T-helper 17 cell (primary cell): ENCODE measurements at regions not wholly inside any gene's neighbourhood (a gene's known extent, or its start where the extent isn't known, plus 50 kb on each side); places are given as distances from the start of the nearest gene placed in this dataset.

Experiments
- ATAC-seq: fragments of 150-1000 bp; cut with Tn5 transposase; 2 replicates; pipeline ENCODE4 v1.10.0; 2021; ENCODE audit warnings: mild to moderate bottlenecking, moderate library complexity
- DNase-seq, 3 donors: peaks; one replicate each; pipeline versions ENCODE4 v3.0.0 to v3.0.0-alpha.2; 2020 to 2021
- H3K9me3 ChIP-seq: one replicate; pipeline ENCODE4 v1.7.0; 2013; ENCODE audit warnings: low read length, mild to moderate bottlenecking; ENCODE audit not compliant: control insufficient read depth, poor library complexity, severe bottlenecking
- H3K27ac Mint-ChIP-seq: one replicate; pipeline ENCODE4 v1.8.0; 2022; ENCODE audit warnings: mild to moderate bottlenecking, moderate library complexity, mixed read lengths
- H3K27me3 Mint-ChIP-seq: one replicate; pipeline ENCODE4 v1.8.0; 2022; ENCODE audit warnings: mixed read lengths
- H3K36me3 Mint-ChIP-seq: one replicate; pipeline ENCODE4 v1.8.0; 2022; ENCODE audit warnings: low read depth, mixed read lengths
- H3K4me1 Mint-ChIP-seq: one replicate; pipeline ENCODE4 v1.8.0; 2022; ENCODE audit warnings: mild to moderate bottlenecking, mixed read lengths
- H3K4me3 Mint-ChIP-seq: one replicate; pipeline ENCODE4 v1.8.0; 2022; ENCODE audit warnings: mild to moderate bottlenecking, moderate library complexity, mixed read lengths

DNA sequence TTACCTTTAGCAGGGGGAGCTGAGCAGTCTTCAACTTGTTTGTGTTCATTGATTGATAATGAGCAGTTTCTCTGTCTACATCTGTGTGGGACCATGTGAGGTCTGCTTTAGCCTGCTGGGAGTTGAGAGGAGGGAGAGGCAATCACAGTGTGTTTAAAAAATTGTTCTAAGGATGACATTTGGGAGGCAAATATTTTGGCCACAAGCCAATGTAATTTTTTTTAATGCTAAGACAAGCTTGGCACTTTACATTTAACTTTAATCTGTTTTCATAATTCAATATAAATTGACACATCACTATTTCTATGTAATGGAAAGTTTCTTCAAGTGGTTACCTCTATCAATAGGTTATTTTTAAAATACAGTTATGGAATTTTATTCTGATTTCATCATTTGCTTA lies 55.9 kb upstream of the SEMA3A start:
- H3K27me3 Mint-ChIP-seq, result no peaks in the 10 kb centered on the region
- no peaks in the 10 kb centered on the region for H3K4me1 Mint-ChIP-seq
- H3K9me3 ChIP-seq, result no peaks in the 10 kb centered on the region
- DNase-seq (no peak), ATAC-seq (no peak)
- H3K36me3 Mint-ChIP-seq, result no peaks in the 10 kb centered on the region
- H3K27ac Mint-ChIP-seq, result no peak overlapping the region
- no peak overlapping the region for H3K4me3 Mint-ChIP-seq

DNA sequence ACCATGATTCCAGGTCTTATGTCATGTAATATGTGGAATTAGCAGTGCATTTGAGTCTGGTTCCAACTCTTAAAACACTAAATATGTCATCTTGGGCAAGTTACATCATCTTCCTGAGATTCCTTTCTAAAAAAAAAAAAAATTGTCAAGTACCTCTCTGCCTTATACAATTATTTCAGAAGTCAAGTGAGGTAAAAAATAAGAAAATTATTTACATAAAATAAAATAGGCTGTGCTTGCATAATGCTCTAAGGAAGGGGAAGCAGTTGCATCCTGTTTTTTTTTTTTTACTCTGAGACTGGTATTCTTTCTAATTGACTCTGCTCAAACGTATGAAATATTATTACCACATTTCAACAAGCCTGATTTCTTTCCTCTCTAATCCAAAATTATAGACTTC lies 55.1 kb upstream of the SEMA3A start:
- no peak overlapping the region for H3K4me3 Mint-ChIP-seq
- no peak for ATAC-seq
- H3K36me3 Mint-ChIP-seq, result no peaks in the 10 kb centered on the region
- H3K27me3 Mint-ChIP-seq, result no peaks in the 10 kb centered on the region
- H3K4me1 Mint-ChIP-seq, result no peaks in the 10 kb centered on the region
- H3K9me3 ChIP-seq, result no peaks in the 10 kb centered on the region
- no peak for DNase-seq
- no peak overlapping the region for H3K27ac Mint-ChIP-seq

DNA sequence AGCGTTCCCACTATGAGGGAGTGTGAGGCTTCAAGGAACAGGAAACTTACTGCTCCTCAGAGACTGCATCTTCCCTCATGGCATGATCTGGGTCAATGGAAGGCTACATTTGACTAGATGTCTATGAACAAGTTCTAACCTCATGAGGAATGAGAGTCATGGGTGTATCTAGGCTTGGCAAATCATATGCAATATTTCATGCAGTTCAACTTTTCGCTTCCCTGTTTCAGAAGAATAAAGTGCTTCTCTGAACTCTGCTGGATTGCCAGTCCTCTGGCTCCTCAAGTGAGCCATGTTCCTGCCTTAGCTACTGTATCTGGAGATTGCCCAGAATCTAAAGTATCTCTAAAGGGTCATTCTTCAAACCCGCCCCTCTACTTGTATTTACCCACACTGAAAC lies 54.3 kb upstream of the SEMA3A start:
- ATAC-seq, result no peak
- Mint-ChIP-seq H3K27ac (no peak overlapping the region), H3K27me3 (no peaks in the 10 kb centered on the region)

DNA sequence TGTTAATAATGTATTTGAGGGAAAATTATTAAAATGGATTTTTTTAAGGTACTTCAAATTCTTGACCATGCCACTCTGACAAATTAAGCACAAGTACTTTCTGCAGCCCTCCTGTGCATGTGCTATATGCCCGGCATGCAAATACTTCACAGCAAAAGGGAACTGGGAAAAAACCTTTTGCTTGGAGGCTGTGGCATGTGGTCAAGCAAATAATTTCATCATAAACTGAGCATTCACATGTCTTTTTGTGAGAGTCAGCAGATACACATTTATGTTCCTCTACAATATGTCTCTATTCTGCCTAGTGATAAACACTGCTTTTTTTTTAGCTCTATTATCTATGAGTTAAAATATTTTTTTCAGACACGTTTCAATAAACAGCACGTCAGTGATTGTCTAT lies 53.7 kb upstream of the SEMA3A start:
- H3K4me3 Mint-ChIP-seq, result no peak overlapping the region
- ATAC-seq (no peak), DNase-seq (no peak)
- H3K27ac Mint-ChIP-seq, result no peak overlapping the region
- no peaks in the 10 kb centered on the region for H3K9me3 ChIP-seq
- H3K27me3 Mint-ChIP-seq, result no peaks in the 10 kb centered on the region
- H3K36me3 Mint-ChIP-seq, result no peaks in the 10 kb centered on the region
- H3K4me1 Mint-ChIP-seq, result no peaks in the 10 kb centered on the region

More for the DNA sequence above, 54.3 kb upstream of the SEMA3A start:
- Mint-ChIP-seq H3K4me1 (no peaks in the 10 kb centered on the region), H3K36me3 (no peaks in the 10 kb centered on the region), H3K4me3 (no peak overlapping the region)
- no peak for DNase-seq
- no peaks in the 10 kb centered on the region for H3K9me3 ChIP-seq

DNA sequence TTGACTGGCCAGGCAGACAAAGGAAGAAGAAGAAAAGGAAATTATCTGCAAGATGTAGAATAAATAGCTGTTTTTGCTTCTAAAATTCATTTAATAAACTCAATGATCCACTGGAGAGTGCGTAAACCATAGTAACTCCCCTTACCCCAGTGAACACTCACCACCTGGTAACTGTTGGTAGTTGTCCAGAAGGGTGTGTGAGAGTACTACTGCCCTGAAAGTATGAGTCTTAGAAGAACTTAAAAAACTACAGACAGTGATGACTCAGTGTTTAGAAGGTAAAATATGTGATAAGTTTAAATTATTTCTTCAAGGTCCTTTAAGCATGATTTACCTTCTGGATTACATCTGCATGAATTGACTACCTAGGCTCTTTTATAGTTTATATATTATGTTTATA lies 53.0 kb upstream of the SEMA3A start:
- Mint-ChIP-seq H3K4me1 (no peaks in the 10 kb centered on the region), H3K27ac (no peak overlapping the region), H3K36me3 (no peaks in the 10 kb centered on the region), H3K4me3 (no peak overlapping the region), H3K27me3 (no peaks in the 10 kb centered on the region)
- DNase-seq, result no peak
- no peak for ATAC-seq
- no peaks in the 10 kb centered on the region for H3K9me3 ChIP-seq

DNA sequence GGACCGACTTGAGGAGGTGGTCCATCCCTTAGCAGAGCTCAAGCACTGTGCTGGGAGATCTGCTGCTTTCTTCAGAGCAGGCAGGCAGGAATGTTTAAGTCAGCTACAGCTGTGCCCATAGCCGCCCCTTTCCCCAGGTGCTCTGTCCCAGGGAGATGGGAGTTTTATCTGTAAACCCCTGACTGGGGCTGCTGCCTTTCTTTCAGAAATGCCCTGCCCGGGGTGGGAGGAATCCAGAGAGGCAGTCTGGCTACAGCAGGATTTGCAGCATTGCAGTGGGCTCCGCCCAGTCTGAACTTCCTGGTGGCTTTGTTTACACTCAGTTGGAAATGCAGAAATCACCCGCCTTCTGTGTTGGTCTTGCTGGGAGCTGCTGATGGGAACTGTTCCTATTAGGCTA lies 51.2 kb upstream of the SEMA3A start:
- DNase-seq (no peak), ATAC-seq (no peak)
- no peaks in the 10 kb centered on the region for H3K36me3 Mint-ChIP-seq
- no peak overlapping the region for H3K4me3 Mint-ChIP-seq
- H3K4me1 Mint-ChIP-seq, result no peaks in the 10 kb centered on the region
- no peaks in the 10 kb centered on the region for H3K27me3 Mint-ChIP-seq
- H3K9me3 ChIP-seq, result no peaks in the 10 kb centered on the region
- no peak overlapping the region for H3K27ac Mint-ChIP-seq
